HG03135 (cell line): ENCODE measurements at regions not wholly inside any gene's neighbourhood (a gene's known extent, or its start where the extent isn't known, plus 50 kb on each side); places are given as distances from the start of the nearest gene placed in this dataset.
"Not testable (repeated sequence)": the region's sequence is repeated elsewhere in the genome, so short reads cannot be mapped to it uniquely, and the experiment has no call there.

Experiments used
- ATAC-seq: cut with Tn5 transposase; IDR thresholded peaks from one replicate; pipeline ENCODE4 v1.9.1; 2021; ENCODE audit warnings: mild to moderate bottlenecking, moderate library complexity; ENCODE audit not compliant: unreplicated experiment

DNA sequence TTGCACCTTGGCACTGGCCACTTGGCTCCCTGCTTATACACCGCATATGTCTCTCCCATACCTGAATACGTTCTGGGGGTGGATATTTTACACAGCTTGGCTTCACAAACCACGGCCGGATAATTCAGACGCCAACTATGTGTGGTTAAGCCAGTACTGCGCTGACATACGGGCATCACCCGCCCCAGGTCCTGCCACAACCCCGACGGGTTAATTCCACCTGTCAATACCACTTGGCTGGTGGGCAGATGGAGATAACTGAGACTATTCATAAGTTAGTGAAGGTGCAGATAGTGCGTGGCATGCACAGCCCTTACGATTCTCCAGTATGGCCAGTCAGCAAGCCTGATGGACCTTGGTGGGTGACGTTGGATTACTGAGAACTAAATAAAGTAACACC lies 696.3 kb upstream of the AGA start:
- ATAC-seq, result no peak

DNA sequence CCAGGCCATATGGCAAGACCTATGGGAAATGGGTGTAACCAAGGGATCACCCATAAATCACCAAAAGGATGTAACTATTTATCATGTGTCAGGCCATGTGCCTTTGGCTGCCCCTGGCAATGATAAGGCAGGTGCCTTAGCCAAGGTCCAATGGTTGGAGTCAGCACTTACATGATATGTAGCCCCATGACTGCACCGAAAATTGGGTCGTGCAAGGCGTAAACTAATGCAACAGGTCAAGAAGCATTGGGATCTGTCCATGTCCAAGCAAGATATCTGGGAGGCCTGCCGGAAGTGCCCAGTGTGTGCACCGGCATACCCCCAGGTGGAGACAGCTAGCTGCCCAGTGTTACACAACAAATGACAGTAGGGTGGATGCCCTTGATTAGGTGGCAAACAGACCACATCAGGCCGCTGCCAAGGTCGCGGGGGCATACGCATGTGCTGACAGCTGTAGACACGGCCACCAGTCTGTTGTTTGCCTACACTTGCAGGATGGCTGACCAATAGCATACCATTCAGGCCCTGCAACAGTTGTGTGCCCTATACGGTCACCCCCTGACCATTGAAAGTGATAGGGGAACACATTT lies 698.2 kb upstream of the AGA start:
- ATAC-seq, result no peak

DNA sequence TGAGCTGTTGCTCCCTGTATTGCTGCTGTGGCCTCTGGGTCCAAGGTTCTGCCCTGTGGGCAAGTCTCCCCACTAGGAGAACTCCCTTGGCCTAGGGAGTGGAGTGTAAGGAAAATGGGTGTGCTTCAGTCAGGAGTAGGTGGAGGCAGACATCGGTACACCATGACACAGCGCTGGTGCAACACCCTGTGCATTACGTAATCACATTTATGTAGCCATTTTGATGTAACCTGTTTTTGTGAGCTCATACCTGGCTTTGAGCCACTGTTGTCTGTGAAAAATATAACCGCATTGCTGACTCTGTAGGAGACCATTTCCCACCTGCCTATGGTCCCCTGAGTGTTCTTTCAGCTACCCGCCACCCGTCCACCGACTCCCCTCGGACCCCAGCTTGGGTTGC lies 700.5 kb upstream of the AGA start:
- no peak for ATAC-seq

DNA sequence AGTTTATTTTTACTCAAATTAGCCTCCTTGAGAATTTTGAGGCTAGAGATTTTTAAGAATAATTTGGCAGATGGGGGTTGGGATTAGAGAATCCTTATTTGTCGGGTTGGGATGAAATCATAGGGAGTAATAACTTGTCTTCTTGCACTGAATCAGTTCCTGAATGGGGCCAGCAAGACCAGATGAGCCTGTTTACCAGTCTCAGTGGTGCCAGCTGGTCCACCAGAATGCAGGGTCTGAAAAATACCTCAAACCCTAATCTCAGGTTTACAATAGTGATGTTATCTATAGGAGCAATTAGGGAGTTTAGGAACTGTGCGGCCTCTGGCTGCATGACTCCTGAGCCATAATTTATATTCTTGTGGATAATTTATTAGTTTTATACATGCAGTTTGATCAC lies 705.9 kb upstream of the AGA start:
- ATAC-seq, result no peak

DNA sequence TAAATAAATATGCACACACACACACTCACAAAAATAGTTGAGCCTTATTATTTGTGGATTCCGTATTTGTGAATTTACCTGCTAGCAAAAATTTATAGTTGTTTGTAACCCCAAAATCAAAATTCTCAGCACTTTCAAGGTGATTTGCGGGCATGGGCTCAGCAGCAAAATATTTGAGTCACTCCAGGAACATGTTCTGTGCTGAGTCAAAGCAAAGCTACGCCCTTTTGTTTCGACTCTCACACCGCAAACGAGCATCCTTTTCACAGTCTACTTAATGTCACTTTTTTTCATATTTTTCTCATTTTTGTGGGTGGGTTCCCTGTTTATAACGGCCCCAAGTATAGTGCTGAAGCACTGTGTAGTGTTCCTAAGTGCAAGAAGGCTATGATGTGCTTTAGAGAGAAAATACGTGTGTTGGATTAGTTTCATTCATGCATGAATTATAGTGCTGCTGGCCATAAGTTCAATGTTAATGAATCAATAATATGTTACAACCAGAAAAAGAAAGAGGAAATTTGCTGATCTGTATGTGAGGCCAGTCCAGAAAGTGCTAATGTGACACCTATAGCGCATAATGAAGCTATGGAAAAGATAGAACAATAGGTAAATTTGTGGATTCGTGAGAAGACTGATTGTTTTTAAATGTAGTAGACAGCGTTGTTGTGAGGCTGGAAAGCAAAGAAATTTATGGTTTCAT lies 723.2 kb upstream of the AGA start:
- no peak for ATAC-seq

DNA sequence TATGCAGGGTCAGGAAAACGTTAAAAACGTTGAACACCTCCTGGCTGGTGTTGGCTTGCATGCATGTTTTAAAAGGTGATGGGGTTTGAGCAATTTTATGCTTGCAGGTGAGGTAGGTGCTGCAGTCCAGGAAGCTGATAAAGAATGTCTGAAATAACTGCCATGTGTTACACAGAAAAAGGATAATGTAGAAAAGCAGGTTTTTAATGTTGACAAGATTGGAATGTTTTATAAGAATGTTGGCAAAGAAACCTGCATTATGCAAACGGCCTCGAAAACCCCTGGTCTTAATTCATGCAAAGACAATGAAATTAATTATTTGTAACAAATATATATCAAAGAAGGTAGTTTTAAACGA lies 723.7 kb upstream of the AGA start:
- ATAC-seq, result no peak

DNA sequence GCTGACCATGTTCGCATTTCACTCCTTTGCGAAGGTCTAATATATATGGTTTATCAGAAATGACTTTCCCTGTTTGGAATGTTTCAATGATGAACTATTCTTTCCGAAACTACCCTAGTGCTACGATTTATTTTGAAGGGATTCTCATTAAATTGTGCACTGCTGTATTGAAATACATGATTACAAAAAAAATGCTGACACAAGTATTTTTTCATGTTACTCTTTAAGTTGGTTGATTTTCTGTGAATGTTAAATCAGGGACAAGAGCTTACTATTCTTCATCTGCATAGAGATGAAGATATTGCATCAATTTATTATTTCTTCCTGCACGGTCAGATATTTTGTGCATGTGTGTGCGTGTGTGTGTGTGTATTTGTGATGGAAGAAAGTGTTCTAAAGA lies 731.5 kb upstream of the AGA start:
- ATAC-seq, result no peak

DNA sequence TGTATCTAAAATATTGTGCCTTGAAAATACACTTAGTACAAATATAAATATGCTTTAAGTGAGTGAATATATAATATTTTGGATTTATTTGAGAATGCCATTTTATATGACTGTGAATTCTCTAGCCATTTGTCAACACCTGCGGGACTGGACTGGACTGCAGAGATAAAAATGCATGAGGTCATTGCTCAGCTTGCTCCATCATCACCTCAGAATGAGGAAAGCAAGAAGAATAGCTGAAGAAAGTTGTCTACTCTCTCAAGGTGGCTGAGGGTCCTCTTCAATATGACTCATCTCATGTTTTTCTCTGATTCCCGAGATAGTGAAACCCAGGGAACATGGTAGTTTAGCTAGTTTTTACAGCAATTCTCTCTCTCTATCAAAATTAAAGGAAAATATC lies 732.5 kb upstream of the AGA start:
- ATAC-seq, result no peak

DNA sequence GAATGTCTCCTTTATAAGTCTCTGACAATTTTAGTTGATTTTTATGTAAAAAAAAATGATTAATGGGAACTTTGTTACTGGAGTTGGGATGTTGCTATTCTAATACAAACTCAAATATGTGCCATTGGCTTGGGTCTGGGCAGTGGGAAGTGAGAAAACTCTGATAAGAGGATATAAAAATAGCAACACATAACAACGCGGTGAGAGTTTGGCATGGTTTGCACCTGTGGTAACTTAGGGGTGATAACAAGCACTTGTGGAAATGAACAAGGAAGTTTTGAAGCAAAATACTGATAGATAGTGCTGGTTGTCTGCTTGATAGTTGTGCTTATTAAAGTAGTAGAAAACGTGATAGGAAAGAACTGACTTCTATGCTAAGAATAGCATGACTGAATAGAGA lies 743.3 kb upstream of the AGA start:
- ATAC-seq, result no peak

DNA sequence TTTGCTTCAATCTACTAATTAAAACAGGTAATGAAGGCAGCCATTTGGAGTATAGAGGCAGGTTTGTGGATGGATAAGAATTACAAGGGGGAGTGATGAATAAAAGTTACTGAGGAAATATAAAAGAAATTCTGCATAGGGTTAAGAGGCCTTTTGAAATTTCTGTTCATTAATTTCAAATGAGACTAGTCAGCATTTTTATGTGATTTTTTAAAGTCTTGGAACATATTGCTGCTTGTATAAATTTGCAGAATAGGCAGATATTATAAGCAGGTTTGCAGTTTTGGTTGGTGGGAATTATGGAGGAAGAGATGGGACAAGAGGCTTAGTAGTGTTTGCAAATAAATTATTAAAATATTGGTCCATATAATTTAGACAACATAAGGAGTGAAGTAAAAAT lies 750.4 kb upstream of the AGA start:
- ATAC-seq, result no peak

DNA sequence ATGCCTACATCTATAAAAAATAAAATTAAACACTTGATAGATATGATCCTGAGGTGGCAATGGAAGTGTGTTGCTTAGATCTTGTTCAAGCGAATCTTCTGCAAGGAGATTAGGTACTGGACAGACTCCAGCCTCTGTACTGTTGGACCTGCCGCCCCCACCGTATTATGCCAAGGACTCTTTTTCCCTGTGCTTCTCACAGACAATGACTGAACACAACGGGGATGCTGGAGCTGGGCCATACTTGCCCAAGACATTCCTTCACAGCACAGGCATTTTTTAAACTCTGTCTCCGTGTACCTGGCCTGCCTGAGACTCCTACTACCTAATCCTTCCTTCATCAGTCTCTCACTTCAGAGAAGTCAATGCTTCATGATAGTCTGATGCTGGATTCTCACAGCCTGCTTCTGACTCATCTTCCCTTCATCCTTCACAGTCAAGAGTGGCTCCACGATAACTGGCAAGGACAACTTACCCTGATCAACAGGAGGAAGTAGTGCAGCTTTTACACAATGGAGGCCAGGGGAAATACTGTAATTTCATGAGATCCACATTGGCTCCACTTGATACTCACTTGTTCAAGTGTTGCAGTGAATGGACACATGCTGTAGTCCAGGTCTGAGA lies 754.6 kb upstream of the AGA start:
- ATAC-seq, result no peak

DNA sequence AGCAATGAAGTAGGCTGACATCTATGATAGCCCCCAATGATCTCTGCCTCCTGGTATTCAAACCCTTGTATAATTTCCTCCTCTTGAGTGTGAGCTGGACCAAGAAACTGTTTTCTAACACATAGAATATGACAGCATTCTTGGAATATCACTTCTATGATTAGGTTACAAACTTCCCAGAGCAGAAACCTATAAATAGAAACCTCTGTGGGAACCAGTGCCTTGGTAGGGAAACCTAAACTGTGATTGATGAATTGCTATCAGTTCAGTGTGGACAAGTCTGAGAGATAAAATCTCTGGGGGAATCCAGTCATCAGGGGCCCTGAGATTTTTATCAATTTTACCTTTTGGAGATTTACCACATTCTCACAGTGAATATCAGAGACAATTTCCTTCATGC lies 756.5 kb upstream of the AGA start:
- no peak for ATAC-seq

DNA sequence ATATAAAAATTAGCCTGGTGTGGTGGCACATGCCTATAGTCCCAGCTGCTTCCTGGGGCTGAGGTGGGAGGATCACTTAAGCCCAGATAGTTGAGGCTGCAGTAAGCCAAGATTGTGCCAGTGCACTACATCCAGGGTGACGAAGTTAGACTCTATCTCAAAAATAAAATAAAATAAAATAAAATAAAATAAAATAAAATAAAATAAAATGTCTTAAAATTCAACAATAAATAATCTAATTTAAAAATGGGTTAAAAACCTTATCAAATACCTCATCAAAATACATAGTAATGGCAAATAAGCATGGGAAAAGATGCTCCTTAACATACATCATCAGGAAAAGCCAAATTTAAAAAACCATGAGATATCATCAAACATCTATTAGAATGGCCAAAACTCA lies 760.2 kb upstream of the AGA start:
- no peak for ATAC-seq

DNA sequence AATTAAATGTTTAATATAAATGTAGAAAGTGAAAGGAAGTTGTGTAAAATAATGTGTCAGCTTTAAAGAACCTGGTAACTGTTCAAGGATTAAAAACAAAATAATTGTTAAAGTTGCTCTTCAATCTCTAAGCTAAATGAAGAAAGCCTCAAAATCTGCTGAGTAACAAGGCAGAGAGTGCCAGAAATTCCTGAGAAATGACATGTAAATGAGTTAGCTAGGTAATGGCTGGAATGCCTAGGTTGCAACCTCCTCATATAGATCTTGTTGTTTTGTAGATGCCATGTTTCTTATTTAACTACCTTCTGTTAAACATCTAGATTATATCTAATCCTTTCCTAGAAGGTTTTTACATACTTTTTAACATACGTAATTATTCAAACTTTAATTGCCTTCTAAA lies 763.6 kb upstream of the AGA start:
- no peak for ATAC-seq

DNA sequence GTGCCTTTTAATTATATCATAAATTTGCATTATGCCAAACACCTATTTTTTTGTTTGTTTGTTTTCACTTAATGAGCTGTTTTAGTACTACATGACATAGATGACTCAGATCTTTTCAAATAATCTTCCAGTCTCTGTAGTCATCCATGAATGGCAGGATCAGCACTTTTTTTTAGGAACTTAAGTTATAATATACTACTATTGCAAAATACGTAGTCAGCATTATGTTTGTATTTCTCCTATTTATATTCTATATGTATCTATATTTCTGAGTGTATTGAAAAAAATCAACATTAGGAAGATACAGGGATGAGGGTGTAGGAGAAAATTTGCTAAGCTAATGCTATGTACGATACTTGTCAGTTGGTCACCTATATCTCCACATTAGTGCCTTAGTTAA lies 773.1 kb upstream of the AGA start:
- no peak for ATAC-seq

DNA sequence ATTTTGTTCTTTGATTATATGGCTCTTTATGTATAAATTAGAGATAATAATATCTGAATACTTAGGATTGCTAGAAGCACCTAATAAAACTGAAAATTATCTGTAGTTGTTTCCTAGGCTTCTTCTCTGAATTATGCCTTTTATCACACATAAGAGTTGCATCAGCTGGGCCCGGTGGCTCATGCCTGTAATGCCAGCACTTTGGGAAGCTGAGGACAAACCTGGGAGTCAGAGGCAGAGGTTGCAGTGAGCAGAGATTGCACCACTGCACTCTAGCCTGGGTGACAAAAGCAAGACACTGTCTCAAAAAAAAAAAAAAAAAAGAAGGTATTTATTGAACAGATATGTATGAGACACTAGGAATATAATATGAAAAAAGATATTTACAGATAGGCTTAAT lies 773.5 kb upstream of the AGA start:
- ATAC-seq, result no peak

DNA sequence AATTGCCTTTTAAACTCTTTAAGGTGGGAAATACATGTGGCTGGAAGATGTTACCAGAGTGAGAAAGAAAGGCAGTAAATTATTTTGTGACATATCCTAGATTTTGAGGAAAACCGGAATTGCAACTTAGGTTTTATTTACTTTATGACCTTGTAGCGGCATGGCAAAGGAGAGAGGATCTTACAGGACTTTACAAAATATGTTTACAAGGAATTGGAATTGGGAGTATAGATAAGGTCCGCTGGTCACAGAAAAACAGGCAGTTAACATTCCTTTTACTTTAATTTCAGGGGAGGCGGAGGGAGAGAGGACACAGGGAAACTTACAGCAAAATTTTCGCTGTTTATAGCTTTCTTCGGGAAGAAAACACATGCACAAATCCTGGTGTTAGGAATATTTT lies 784.2 kb upstream of the AGA start:
- not testable (repeated sequence) for ATAC-seq

DNA sequence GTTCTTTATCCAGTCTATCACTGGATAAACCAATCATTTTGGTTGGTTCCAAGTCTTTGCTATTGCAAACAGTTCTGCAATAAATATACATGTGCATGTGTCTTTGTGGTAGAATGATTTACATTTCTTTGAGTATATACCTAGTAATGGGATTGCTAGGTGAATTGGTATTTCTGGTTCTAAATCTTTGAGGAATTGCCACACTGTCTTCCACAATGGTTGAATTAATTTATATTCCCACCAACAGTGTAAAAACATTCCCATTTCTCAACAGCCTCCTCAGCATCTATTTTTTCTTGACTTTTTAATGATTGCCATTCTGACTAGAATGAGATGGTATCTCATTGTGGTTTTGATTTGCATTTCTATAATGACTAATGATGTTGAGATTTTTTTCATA lies 791.7 kb upstream of the AGA start:
- no peak for ATAC-seq

DNA sequence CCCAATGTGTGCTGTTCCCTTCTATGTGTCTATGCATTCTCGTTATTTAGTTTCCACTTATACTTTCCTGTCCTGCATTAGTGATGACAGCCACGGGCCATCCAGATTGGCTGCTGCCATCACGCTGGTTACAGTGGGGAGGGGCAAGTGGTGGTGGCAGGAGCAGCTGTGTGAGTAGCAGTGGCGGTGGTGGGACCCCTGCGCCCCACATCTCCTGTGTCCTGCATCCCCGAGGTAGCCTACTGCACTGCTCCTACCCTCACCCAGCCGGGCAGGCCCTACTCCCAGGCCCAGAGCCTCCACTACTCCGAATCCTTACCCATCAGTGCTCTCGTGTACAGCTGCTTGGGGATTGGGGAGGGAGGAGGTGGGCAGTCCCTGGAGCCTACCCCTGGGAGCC lies 798.7 kb upstream of the AGA start:
- no peak for ATAC-seq

DNA sequence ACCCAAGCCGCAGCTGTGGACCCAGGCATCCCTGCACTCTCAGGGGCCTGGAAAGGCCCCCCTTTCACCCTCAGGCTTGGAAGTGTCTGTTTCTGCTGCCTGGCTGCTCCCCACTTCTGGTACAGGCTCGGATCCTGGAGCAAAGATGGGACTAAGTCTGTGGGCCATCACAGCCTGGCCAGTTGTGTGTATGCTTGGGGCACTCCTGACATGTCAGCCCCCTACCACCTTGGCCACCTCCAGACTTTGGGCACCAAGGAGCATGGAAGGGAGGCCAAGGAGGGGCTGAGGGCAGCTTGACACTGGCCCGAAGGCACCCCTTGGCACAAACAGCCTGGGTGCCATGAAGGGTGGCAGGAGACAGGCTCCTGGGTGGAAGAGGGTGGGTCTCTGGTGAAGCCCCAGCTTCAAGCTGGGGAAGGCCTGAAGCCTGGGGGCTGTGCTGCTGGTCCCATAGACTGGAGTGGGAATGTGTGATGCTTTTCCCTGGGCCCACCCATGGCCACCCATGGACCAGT lies 799.4 kb upstream of the AGA start:
- no peak for ATAC-seq

DNA sequence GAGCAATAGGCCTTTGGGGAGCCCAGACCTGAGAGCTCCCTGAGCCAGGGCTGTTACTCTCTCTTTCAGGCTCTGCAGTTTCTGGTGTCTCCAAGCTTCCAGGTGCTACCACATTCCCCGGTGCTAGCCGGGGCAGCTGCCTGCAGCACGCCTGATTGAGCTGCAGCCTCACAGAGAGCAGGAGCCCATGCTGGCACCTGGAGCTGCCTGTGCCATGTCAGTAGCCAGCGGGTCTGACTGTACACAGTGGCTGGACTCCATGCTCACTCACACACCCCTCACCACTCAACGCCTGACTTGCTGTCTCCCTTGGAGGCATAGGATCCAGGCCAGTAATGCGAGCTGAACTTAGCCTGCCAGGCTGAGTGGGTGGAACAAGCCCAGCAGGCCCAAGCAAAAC lies 800.4 kb upstream of the AGA start:
- no peak for ATAC-seq

DNA sequence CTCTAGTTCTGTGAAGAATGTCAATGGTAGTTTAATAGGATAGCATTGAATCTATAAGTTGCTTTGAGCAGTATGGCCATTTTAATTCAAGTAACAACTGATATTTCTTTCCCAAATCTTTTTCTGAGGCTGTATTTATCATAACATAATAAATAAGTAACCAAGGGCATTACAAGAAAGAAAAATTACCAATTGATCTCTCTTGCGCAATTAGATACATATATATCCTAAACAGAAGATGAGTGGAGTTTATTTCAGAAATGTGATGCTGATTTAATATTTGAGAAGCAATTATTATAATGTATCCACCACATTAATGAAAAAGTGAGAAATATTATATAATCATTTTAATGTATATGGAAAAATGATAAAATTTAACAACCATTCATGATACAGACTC lies 802.5 kb upstream of the AGA start:
- ATAC-seq, result no peak

DNA sequence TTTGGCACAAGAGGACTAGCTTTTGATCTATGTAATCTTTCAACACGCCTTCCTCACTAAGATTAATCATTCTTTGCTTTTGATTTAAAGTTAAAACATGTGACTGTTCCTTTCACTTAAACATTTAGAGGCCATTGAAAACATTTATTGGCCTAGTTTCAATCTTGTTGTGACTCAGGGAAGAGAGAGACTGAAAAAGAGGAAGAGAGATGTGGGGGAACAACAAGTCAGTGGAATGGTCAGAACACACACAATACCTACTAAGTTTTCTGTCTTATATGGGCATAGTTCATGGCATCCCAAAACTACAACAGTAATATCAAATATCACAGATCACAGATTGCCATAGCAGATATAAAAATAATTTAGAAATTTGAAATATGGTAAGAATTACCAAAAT lies 812.9 kb upstream of the AGA start:
- no peak for ATAC-seq
